Activated CD8-positive, alpha-beta memory T cell treated with anti-CD3 and anti-CD28 coated beads, Interleukin-2, amount 10 ng/mL, durations not matched to agents 7 days and 5 days (primary cell): ENCODE measurements at regions not wholly inside any gene's neighbourhood (a gene's known extent, or its start where the extent isn't known, plus 50 kb on each side); places are given as distances from the start of the nearest gene placed in this dataset.
A peak's percentile ranks its signal among the peaks of the same experiment; 100 is the strongest.

Source experiments
- ATAC-seq: fragments of 150-1000 bp; cut with Tn5 transposase; one replicate; pipeline ENCODE4 v1.10.0; 2021; ENCODE audit warnings: moderate library complexity
- CTCF ChIA-PET: fragments of 350-600 bp; sonication (Branson Sonifier 250); formaldehyde crosslinking; loops from one replicate; lab custom pipeline; 2021; ENCODE audit warnings: antibody characterized with exemption; lab: Charles Lee
- DNase-seq: peaks from one replicate; pipeline ENCODE4 v3.0.0-alpha.2; 2020
- H3K27ac Mint-ChIP-seq: one replicate; pipeline ENCODE4 v1.8.0; 2021; ENCODE audit warnings: mild to moderate bottlenecking, mixed read lengths
- H3K27me3 Mint-ChIP-seq: one replicate; pipeline ENCODE4 v1.8.0; 2021; ENCODE audit warnings: mixed read lengths
- H3K36me3 Mint-ChIP-seq: one replicate; pipeline ENCODE4 v1.8.0; 2021; ENCODE audit warnings: mild to moderate bottlenecking, mixed read lengths
- H3K4me1 Mint-ChIP-seq: one replicate; pipeline ENCODE4 v1.8.0; 2021; ENCODE audit warnings: mixed read lengths
- H3K4me3 Mint-ChIP-seq: one replicate; pipeline ENCODE4 v1.8.0; 2021; ENCODE audit warnings: mild to moderate bottlenecking, moderate library complexity, mixed read lengths
- H3K9me3 Mint-ChIP-seq: one replicate; pipeline ENCODE4 v1.8.0; 2022; ENCODE audit warnings: low read depth, mixed read lengths

DNA sequence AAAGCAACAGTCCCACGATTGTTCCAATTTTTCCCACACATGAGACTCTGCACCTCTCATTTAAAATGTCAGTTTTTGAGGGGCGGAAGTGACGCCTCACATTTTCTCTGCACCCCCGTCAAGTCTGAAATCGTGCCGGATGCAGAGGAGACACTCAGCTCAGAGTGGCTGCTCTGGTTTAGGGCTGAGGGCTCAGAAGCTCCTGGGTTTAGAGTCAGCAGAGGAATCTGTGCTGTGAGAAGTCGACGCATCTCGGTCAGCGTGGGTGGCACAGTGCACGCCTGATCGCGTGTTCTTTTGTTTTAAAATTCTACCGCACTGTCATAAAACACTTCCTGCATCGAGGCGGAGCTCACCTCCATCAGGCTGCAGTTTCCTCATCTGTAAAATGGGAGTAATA is 116.7 kb upstream of the ADRA2C start:
- no peaks in the 10 kb centered on the region for H3K27me3 Mint-ChIP-seq
- CTCF ChIA-PET: no interaction called here
- no peaks in the 10 kb centered on the region for H3K4me1 Mint-ChIP-seq
- H3K9me3 Mint-ChIP-seq: no peaks in the 10 kb centered on the region
- H3K27ac Mint-ChIP-seq: no peak overlapping the region
- H3K36me3 Mint-ChIP-seq: no peaks in the 10 kb centered on the region
- DNase-seq: no peak
- H3K4me3 Mint-ChIP-seq: no peak overlapping the region
- no peak for ATAC-seq

DNA sequence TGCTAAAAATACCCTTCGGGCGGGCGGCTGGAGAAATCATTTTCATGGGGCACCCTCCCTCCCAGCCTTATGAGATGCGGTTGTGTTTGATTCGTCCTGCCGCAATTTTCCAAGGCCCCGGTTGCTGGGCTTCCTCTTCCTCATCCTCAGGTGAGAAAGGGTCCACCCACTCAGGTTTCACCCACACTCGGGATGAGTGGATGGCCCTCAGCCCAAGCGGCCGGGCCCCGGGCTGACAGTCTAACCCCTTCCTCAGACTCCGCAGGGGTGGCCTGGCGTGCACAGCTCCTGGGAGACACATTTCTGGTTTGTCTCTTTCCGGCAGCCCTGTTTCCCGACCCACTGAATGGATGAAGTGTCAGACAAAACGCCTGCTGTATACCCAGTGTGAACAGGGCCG is 116.5 kb upstream of the LRPAP1 start:
- CTCF ChIA-PET: no interaction called here
- Mint-ChIP-seq H3K36me3 (no peaks in the 10 kb centered on the region), H3K27ac (no peak overlapping the region), H3K4me1 (no peaks in the 10 kb centered on the region), H3K27me3 (no peaks in the 10 kb centered on the region), H3K4me3 (no peak overlapping the region), H3K9me3 (no peaks in the 10 kb centered on the region)
- ATAC-seq: no peak
- no peak for DNase-seq

DNA sequence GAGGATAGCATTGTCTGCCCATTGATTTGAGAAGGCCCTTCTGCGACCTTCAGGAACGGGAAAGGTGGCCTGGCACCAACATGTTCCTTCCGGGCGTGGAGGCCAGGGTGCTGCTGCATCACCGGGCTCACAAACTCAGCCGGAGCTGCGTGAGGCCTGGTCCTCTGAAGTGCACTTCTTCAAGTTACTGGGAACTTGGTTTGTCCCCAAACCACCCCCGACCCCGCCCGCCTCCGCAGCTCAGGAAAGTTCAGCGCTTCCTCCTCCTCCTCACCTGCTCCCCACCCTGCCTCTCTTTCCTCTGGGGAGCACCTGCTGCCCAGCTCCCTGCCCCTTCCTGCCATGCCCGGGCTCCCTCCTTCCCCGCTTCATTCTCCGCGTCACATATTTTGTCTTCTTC is 116.0 kb upstream of the LRPAP1 start:
- no peaks in the 10 kb centered on the region for H3K4me1 Mint-ChIP-seq
- H3K36me3 Mint-ChIP-seq: no peaks in the 10 kb centered on the region
- no peak overlapping the region for H3K4me3 Mint-ChIP-seq
- no peak for DNase-seq
- CTCF ChIA-PET: no interaction called here
- no peak overlapping the region for H3K27ac Mint-ChIP-seq
- ATAC-seq: no peak
- H3K9me3 Mint-ChIP-seq: no peaks in the 10 kb centered on the region
- no peaks in the 10 kb centered on the region for H3K27me3 Mint-ChIP-seq

DNA sequence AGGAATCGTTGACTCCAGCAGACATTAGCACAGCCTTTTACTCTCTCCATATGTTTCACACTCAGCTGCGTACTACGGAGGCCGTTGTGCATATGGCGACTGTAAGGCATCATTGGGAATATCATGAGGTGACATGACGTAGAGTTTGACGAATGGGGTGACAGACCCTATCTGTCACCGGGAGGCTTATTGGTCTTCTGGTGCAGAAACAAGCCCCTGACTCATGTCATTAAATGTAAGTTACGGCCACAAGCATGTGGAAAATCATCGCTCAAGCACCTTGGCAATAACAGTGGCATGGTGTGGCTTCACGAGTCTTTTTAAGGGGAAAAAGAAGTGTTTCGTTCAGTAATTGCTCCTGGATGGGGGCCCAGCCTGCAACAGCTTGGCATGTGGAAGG is 115.2 kb upstream of the LRPAP1 start:
- Mint-ChIP-seq H3K27ac (no peak overlapping the region), H3K4me1 (no peaks in the 10 kb centered on the region), H3K4me3 (no peak overlapping the region), H3K36me3 (no peaks in the 10 kb centered on the region), H3K9me3 (no peaks in the 10 kb centered on the region), H3K27me3 (no peaks in the 10 kb centered on the region)
- ATAC-seq: no peak
- no peak for DNase-seq
- CTCF ChIA-PET: no interaction called here

DNA sequence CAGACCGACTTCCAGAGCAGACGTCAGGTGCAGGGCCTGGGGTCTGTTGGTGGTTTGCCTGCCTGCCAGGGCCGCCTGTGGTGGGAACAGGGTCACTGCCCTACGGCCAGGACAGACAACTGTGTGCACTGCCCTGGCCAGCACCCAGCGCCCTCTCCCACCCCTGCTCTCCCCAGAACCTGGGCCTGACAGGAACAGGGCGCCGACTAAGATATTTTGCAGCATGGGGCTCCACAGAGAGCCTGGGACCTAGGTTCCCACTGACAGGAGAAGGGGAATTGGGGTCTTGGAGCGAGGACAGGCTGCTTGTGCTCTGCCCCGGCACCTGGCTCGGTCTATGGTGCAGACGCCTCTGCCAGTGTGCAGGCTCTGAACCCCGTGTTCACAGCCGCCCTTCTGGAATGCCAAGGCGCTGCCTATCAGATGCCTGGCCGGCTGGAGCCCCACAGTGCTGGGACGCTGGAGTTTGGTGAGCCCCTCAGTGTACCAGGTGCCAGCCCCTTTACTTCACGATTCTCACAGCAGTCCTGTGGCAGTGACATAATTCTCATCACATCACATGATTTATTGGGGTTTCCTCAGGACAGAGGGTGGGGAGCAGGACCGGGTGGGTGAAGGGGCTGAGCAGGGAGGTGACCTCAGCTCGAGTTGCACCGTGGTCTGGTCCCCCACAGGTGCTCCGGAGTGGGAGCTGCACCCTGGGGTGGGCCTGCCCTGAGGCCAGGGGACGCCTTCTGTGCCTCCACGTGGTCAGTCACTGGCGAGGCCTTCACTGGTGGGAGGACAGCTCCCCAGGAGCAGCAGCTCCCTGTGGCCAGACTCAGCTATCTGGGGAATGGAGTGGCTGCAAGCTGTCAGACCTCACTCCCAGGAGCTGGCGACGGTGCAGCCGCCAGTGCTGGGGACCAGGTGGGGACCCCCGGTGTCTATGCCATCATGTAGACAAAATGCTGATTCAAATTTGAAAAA is 113.8 kb upstream of the LRPAP1 start:
- no peak overlapping the region for H3K27ac Mint-ChIP-seq
- no peak for ATAC-seq
- H3K9me3 Mint-ChIP-seq: no peaks in the 10 kb centered on the region
- no peak for DNase-seq
- no peaks in the 10 kb centered on the region for H3K4me1 Mint-ChIP-seq
- H3K4me3 Mint-ChIP-seq: no peak overlapping the region
- no peaks in the 10 kb centered on the region for H3K36me3 Mint-ChIP-seq
- H3K27me3 Mint-ChIP-seq: no peaks in the 10 kb centered on the region
- CTCF ChIA-PET: no interaction called here

DNA sequence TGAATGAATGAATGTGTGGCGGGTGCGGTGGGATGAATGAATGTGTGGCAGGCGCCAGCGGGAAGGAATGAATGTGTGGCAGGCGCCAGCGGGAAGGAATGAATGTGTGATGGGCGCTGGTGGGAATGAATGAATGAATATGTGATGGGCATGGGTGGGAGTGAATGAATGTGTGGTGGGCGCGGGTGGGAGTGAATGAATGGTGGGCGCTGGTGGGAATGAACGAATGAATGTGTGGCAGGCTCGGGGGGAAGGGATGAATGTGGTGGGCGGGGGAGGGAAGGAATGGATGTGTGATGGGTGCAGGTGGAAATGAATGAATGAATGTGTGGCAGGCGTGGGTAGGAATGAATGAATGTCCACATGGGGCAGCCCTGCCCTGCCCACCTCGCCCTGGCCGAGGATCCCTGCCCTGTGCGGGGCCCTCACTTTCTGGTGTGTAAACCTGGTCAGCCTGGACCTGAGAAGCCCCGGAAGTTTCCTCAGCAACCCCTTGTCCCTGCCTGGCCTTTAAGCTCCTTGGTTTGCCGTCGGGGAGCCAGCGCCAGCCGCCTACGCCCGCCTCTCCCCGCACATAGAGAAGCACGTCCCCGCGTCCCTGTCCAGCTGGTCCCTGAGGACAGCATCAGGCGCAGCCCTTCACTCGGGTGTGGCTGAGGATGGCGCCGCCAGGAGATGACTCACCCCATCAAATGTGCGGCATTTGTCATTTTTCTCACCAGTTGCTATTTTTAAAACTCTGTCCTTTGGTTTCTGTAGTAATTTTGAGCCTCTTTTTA is 112.8 kb upstream of the LRPAP1 start:
- CTCF ChIA-PET: no interaction called here
- Mint-ChIP-seq H3K27me3 (no peaks in the 10 kb centered on the region), H3K9me3 (no peaks in the 10 kb centered on the region), H3K36me3 (no peaks in the 10 kb centered on the region), H3K4me1 (no peaks in the 10 kb centered on the region), H3K4me3 (no peak overlapping the region), H3K27ac (no peak overlapping the region)
- no peak for DNase-seq
- ATAC-seq: no peak

DNA sequence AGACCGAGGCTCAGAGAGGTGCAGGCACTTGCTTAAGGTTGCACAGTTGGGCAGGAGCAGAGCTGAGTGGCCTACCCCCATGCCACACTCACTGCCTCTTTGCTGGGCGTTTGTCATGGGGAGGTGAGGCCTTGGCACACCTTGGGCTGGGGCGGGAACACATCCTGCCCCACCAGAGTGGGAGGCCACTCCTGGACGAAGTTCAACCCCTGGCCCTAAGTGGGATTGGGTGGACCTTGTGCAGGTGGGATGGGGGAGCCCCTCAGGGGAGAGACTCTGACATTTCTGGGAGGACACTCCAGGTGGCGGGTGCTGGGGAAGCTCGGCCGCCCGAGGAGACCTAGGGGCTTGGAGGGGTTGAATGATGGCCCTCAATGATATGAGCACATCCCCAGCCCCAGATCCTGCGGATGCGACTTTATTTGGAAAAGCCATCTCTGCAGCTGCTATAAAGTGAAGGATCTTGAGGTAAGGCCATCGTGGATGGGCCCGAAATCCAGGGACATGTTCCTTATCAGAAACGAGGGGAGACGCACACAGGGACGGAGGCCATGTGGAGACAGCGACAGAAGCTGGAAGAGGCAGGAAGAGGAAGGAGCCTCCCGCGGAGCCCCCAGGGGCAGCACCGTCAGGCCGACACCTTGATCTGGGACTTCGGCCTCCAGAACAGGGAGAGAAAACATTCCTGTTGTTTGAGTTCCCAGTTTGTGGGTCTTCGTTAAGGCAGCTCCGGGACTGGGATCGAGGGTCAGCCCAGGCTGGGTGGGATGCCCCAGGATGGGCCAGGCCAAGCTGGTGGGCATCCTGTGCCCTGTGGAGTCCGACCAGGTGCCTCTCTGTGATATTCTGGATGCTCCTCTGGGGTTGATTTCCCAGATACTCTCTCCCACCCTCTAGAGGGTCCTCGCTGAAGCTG is 111.6 kb upstream of the LRPAP1 start:
- no peak for ATAC-seq
- no peak overlapping the region for H3K27ac Mint-ChIP-seq
- no peaks in the 10 kb centered on the region for H3K9me3 Mint-ChIP-seq
- H3K4me1 Mint-ChIP-seq: no peaks in the 10 kb centered on the region
- CTCF ChIA-PET: no interaction called here
- H3K4me3 Mint-ChIP-seq: no peak overlapping the region
- no peak for DNase-seq
- no peaks in the 10 kb centered on the region for H3K27me3 Mint-ChIP-seq
- no peaks in the 10 kb centered on the region for H3K36me3 Mint-ChIP-seq

DNA sequence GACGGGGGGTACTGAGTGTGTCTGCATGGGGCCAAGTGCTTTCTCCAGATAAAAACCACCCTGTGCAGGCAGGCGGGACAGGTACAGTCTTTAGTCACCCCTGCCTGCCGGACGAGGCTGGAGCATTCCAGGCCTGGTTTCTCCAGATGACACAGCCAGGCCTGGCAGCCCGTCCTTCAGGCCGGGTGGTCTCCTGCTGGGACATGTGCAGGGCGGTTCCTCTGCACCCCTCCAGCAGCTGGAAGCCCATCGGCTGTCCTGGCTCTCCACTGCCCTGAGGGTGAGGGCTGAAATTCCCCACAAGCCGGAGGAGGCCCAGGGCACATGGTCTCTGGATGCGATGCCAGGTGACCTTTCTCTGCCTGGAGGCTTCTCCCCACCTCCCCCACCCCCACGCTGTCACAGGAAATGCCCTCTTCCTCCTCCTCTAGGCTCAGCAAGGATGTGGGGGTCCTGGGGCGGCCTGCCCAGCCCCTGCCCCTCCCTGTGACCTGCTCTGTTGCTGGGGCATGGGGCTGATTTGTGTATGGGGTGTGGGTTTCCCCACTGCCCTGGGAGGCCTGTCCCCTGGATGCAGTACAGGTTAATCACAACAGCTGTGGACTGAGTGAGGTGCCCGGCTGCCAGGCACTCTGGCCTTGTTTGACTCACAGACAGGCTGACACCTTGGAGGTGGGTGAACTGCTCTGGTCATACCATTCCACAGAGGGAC is 110.7 kb upstream of the LRPAP1 start:
- Mint-ChIP-seq H3K36me3 (no peaks in the 10 kb centered on the region), H3K27me3 (no peaks in the 10 kb centered on the region), H3K4me3 (no peak overlapping the region), H3K9me3 (no peaks in the 10 kb centered on the region), H3K27ac (no peak overlapping the region), H3K4me1 (no peaks in the 10 kb centered on the region)
- CTCF ChIA-PET: no interaction called here
- DNase-seq (no peak), ATAC-seq (no peak)

DNA sequence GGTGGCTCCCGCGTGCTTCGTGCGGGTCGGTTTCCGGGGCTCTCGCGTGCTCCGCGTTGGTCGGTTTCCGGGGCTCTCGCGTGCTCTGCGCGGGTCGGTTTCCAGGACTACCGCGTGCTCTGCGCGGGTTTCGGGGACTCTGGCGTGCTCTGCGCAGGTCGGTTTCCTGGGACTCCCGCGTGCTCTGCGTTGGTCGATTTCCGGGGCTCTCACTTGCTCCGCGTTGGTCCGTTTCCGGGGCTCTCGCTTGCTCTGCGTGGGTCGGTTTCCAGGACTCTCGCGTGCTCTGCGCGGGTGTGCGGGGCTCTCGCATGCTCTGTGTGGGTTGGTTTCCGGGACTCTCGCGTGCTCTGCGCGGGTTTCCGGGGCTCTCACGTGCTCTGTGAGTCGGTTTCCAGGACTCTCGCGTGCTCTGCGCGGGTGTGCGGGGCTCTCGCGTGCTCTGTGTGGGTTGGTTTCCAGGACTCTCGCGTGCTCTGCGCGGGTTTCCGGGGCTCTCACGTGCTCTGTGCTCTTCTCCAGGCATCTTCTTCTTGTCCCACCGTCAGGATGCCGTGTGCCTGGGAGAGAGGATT is 109.9 kb upstream of the LRPAP1 start:
- CTCF ChIA-PET: no interaction called here
- Mint-ChIP-seq H3K9me3 (no peaks in the 10 kb centered on the region), H3K4me3 (no peak overlapping the region), H3K27me3 (no peaks in the 10 kb centered on the region), H3K27ac (no peak overlapping the region), H3K4me1 (no peaks in the 10 kb centered on the region), H3K36me3 (no peaks in the 10 kb centered on the region)
- no peak for ATAC-seq
- DNase-seq: no peak

DNA sequence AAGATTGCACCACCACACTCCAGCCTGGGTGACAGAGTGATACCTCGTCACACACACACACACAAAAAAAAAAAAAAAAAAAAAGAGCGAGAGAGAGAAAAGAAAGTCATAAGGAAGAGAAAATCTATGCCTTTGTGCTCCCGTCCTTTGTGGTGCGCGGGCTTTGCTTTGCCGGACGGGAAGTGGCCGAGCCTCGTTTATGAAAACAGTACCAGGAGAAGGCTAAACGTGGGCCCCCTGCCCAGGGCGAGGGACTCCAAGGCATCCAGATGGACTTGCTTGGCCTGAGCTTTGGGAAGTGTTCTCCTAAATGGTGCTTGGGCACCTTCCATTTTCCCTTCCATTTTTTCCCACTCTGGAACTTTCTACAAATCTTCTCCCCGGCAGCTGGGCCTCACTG is 109.3 kb upstream of the LRPAP1 start:
- DNase-seq: no peak
- H3K4me3 Mint-ChIP-seq: no peak overlapping the region
- no peaks in the 10 kb centered on the region for H3K4me1 Mint-ChIP-seq
- no peak for ATAC-seq
- H3K27me3 Mint-ChIP-seq: no peaks in the 10 kb centered on the region
- H3K36me3 Mint-ChIP-seq: no peaks in the 10 kb centered on the region
- H3K9me3 Mint-ChIP-seq: no peaks in the 10 kb centered on the region
- CTCF ChIA-PET: no interaction called here
- no peak overlapping the region for H3K27ac Mint-ChIP-seq

DNA sequence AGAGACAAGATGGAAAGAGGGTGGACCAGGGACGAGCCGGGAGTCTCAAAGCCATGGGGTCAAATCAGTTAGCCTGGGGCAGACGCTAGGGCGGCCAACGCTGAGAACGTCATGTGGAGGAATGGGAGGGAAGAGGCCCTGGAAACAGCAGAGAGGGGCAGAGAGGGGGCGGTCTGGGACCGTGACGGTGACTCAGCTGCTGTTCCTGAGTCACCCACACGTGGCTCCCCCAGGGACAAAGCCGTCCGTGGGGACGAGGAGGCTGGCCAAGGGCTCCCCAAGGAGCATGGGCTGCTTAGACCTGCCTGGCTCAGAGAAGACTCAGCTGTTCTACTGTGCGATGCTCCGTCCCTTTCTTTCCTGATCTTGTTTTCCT is 108.4 kb upstream of the LRPAP1 start:
- no peaks in the 10 kb centered on the region for H3K36me3 Mint-ChIP-seq
- H3K4me1 Mint-ChIP-seq: no peaks in the 10 kb centered on the region
- H3K27ac Mint-ChIP-seq: no peak overlapping the region
- CTCF ChIA-PET: no interaction called here
- no peaks in the 10 kb centered on the region for H3K27me3 Mint-ChIP-seq
- H3K4me3 Mint-ChIP-seq: no peak overlapping the region
- H3K9me3 Mint-ChIP-seq: no peaks in the 10 kb centered on the region
- DNase-seq (no peak), ATAC-seq (peak; percentile 30)

DNA sequence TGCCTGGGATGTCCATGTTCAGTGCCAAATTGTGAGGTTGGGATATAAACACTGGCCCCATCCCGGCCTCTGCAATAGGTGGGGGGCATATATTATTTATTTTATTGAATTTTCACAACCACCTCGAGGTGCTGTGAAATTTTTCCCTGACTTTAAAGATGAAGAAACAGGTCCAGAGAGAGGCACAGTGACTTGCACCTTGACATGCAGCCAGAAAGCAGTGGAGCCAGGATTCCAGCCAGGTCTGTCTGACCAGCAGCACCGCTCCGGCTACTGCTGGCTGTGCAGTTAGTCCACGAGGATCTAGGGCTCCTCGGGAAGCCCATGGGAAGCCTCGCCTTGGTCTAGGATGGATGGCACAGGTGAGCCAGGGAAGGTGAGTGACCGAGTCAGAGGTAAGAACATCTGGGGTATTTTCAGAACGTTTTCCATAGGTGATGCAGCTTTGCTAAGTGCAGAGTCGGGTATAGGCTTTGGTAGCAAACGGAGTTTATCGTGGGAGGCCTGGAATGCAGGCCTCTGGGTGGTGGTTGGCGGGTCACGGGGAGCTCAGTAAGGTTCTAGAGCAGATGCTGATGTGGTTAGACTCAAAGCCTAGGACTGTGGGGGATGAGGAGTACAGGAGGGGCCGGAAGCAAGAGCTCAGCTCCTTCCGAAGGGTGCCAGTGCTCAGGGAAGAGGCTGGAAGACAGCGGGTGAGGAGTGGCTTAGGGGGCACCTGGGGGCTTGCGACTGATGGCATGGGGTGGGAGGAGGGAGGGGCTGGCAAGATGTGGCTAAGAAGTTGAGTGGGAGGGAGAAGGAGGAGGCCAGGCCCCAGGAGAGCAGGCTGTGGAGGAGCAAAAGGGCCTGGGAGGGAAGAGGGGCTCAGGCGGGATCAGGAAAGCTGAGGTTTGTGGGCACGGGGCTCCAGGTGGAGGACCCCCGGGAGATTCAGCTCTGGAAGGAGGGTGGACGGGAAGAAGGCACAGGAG is 107.7 kb upstream of the LRPAP1 start:
- H3K4me1 Mint-ChIP-seq: no peaks in the 10 kb centered on the region
- H3K4me3 Mint-ChIP-seq: no peak overlapping the region
- no peak overlapping the region for H3K27ac Mint-ChIP-seq
- no peaks in the 10 kb centered on the region for H3K36me3 Mint-ChIP-seq
- no peak for DNase-seq
- CTCF ChIA-PET: no interaction called here
- ATAC-seq: no peak
- no peaks in the 10 kb centered on the region for H3K9me3 Mint-ChIP-seq
- no peaks in the 10 kb centered on the region for H3K27me3 Mint-ChIP-seq
